Endometrial microvascular endothelial cells (primary cell): ENCODE measurements at regions not wholly inside any gene's neighbourhood (a gene's known extent, or its start where the extent isn't known, plus 50 kb on each side); places are given as distances from the start of the nearest gene placed in this dataset.
"Not testable (repeated sequence)": the region's sequence is repeated elsewhere in the genome, so short reads cannot be mapped to it uniquely, and the experiment has no call there.

Experiments
- in situ Hi-C: cut with HindIII; loops from 2 replicates; pipeline ENCODE4 v1.10.0; 2017; ENCODE audit warnings: low sequenced_read_pairs, low pct_unique_long_range_greater_than_20kb; ENCODE audit errors: inconsistent ontology term

DNA sequence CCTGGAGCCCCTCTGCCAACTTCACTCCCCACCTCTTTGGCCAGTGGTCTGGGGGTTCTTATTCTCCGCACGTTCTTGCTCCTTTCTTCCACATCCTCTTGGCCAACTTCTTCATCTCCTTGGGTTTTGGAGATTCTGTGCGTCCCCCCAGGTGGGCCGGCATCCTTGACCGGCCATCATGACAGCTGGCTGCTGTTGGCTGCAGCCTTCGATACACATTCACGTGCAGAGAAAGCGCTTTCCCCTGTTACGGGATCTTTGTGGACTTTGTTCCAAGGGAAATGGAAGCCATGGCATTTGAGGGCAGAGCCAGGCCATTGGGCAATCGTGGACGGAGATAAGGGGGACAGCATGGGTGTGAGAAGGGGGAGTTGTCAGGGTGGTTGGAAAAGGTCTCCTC, 241.1 kb upstream of the HDAC4 start:
- in situ Hi-C loops = not testable (repeated sequence)

DNA sequence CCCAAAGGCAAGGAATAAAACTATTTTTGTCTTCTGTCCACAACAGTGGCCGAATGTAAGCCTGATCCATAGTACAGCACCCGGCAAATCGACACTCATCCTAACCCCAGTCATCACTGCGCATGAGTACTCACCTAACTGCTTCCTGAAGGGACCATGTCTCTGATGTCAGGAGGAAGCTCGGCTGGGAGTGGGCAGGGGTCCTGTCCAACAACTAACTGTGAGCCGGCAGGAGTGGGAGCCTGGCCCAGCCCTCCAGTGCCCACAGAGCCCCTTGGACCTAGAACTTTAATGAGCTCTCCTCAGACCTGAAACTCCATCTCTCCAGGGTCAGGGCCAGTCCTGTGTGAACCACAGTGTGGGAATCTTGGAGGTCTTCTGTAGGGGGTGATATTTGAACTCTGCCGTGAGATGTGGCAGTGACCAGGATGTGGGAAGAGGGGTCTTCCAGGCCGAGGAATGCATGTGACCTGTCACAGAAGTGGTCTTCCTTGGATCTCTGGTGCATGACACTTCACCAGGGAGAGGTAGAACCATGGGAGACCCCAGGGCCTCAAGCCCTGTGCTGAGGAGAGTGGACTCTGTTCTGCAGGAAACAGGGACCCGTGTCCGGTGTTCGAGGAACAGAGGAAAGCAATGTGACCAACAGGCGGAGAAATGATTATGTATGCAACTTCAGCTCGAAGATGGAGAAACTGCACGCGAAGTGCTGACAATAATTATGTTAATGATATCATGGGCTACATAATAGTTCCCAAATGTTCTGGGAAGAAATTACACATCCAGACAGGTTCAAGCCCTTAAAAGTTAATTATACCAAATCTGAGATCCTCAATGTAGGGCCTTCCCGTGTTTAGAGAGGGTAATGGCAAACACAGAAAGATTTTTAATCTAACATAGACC, 240.1 kb upstream of the HDAC4 start:
- in situ Hi-C loops = no loop called here

DNA sequence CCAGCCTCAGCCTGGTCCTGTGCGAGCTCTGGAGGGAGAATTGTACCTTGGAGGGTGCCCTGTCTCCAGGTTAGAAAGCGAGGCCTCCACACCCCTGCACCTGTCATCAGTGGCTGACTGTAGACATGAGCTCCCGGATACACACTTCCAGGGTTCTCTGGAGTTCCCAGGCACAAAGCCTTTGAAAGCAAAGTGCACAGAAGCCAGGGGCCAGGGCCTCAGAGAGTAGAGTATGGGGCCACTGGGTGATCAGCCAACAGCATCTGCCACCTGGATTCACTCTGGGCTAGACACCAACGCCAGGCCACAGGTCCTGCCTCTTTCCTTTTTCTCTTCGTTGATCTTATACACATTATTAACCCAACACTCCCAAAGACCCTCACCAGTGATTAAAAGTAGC, 239.4 kb upstream of the HDAC4 start:
- in situ Hi-C loops = no loop called here

DNA sequence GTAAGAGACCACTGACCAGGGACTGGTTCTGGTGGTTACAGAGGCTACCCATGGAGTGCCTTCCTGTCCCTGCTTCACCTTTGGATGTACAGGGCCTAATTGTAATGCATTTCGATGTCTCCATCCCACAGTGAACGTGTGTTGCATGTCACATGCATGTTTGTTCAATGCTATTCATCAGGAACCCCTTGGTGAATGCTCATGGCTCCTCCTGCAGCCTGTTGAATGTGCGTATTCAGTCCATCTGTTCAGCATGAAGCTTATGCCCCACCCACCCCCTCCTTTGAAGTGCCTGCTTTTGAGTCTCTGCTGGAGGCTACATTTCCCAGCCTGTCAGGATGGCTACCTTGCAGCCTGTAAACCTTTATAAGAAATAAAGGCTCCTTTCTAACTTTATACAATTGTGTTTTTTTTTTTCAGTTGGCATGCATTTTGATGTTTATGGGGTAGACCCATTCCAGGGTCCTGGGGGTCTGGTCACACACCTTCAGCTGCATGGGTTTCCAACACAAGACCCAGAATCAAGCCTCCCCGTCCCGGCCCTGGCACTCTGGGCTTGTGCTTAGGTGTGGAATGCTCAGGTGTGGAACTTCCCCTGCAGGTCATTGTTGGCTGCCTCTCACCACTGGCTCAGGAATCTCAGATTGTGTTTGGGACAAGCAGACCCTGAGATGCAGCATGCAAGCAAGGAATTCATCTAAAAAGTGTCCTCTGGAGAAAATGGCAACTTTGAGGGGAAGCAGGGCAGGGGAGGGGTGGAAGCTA, 238.8 kb upstream of the HDAC4 start:
- in situ Hi-C loops = no loop called here

DNA sequence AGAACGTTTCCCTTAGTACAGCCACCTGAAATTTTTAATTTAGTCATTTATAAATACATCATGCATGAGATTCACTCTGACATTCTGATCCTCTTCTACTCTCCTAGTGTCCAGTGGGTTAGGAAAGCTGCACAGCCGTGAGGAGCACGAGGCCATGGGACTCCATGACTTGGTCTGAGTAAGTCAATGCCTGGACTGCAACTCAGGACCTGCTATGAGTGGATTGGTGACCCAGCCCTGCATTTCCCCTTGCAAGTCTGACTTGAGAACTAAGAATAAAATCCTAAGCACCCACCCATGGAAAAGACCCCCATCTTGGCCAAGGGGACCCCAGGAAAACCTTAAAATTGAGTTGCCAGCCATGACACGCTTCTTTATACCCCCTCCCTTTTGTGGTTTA, 237.6 kb upstream of the HDAC4 start:
- in situ Hi-C loops = no loop called here

DNA sequence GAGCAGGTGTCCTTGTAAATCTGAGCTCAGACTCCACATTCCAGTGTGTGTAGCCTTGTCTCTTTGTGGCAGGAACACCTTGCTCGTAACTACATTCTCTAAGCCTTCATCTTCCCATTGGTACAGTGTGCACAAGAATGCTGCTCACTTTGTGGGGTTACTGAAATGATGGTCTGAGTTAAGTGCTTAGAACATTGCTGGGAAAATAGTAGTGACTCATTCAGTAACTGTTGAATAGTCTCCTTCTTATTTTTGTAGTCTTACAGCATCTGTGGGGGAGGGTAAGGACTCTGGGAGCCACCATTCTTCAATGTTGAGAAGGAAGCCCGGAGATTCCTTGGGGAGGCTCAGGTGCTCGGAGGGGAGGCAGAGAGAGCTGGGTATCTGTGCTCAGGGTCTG, 236.0 kb upstream of the HDAC4 start:
- in situ Hi-C loops = no loop called here

DNA sequence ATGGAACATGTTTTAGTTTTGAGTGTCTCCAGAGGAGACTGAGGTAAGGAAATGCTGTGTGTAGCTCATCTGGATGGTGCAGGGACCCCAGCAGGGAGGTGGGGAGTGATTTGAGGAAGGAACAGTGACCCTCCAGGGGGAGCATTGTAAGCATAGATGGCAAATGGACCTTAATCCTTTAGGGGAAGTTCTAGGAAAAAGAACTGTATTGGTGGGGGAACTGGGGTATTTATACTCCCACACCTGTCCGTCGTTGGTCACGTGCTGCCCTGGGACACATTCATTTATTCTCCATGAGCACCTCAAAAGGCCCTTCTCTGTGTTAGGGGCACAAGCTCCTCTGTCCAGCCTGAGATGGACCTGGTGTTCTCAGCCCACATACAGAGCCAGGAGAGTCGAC, 233.9 kb upstream of the HDAC4 start:
- in situ Hi-C loops = no loop called here

DNA sequence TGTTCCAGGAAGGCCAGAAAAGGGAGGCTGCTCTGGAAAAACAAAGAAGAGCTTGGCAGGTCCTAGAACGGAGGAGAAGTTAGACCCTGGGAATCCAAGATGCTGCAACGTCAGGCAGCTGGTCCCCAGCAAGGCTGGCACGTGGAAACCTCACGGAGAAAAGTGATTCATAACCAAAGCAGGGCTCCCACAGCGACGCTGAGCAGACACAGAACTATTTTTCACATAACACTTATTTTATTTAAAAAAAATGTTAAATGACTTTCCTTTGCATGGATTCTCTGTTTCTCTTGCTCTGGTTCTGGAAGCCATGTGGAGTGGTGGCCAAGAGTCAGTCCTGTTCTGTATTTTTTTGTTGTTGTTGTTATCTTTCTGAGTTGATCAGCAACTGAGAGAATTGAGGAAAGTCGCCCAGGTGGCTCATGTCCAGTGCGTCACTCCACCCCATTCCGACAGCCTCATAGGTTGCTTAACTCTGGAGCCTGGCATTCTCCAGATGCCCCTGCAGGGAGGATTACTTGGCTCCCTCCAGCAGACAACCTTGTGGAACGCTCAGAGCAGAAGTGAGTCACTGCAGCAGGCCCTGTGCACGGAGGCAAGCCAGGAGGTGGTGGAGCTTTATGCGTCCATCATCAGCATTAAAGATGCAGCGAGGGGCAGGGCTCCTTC, 229.9 kb upstream of the HDAC4 start:
- in situ Hi-C loops = no loop called here

DNA sequence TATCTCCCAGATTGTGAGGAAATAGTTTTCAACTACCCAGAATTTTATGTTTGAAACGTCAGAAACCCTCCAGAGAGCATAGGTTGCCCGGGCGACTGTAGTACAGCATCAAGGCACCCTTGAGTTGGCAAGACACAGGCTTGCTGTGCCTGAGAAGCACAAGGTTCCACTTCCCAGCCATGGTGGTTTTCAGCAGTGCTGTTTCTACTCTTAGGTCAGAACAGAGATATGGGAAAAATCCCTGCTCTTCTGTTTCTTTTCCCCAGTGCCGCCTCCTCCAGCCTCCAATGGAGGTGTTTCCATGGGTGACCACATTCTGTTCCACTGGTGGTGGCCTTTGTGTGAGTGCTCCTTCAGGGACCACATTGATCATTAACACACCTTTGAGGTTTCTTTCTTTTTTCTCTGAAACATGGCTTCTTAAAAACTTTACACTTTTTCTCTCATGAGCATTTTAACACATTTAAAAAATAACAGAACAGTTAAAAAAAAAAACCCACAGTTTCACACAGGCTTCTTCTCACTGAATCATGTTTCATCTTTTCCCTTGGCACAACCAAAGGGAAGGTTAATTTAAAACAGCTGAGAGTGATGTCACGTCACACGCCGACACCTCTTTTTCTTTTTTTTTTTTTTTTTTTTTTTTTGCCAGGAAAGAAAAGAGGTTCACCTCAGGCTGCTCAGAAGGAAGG, 229.3 kb upstream of the HDAC4 start:
- in situ Hi-C loops = no loop called here

DNA sequence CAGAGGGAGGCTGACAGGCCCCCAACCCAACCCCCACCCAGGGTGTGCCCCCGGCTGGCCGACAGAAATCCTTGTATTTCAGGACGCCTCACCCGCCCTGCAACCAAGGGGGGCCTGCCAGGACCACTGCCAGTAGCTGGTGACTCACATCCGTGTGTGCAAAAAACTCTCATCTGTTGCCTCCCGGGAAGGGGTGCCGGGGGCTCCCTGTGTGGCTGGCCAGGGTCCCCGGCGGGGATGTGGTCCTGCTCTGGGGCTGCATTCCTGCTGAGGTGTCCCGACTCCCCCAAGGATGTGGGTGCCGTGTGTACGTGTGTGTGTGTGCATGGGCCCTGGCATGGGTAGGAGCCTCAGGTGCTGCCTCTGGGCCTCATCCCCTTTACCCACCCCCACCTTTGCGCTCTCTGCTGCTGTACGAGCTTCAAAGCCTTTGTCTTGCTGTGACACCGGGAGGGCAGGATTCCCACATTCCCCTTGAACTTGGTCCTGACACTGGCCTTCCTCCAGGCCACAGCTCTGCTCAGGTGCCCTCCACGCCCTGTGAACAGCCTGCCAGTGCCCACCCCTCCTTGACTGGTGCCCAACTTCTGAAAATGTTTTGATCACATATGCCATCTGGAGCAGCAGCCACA, 226.3 kb upstream of the HDAC4 start:
- in situ Hi-C loops = no loop called here

DNA sequence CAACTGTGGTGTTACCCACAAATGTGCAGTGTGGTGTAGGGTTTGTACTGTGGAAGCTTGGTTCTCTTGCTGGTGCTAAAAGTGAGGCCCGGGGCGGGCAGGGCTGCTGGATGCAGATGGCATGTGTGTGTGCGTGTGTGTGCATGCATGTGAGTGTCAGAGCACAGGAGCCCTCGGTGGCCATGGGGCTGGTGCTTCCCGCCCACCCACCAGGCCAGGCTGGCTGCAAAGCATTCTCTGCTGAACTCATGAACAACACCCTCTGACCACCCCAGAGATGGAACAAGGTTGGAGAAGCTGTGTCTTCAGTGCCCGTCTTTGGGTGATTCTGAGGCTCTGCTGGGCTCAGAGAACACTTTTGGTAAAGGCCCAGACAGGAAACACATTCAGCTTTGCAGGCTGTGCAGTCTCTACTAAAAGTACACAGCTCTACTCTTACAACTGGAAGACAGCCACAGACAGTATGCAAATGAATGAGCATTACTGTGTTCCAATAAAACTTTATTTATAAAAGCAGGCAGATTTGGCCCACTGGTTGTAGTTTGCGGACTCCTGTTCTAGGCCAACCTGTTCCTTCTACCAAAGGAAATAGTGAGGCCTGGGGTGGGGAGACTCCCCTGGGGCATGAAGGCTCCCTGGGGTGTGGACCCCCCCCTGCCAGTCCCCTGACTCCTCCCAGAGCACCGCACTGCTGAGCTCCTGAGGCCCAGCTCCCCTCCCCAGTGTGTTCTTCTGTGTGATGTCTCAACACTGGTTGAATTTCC, 225.3 kb upstream of the HDAC4 start:
- in situ Hi-C loops = no loop called here

DNA sequence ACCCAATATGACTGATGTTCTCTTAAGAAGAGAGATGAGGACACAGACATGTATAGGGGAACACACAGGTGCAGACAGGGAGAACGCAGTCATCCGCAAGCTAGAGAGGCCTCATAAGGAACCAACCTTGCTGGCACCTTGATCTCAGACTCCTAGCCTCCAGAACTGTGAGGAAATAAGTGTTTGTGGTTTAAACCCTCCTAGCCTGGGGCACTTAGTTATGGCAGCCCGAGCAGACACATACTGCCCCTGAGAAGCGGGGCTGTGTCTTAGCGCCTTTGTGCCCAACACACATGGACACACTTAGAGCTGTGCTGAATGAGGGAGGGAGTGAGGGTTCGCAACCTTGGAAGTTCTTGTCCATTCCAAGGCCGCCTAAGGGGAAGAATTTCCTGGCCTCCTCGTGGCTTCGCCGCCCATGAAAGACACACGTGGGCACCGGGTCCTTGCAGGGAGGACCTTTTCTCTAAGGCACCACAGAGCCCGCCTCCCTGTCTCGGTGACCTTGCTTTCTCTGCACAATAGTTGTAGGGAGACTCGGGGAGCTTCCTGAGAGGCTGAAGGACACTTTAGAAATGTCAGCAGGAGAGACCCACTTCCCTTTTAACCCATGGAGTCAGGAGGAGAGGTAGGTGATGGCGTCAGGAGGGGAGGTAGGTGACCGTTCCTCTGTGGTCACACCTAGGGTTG, 224.5 kb upstream of the HDAC4 start:
- in situ Hi-C loops = no loop called here

DNA sequence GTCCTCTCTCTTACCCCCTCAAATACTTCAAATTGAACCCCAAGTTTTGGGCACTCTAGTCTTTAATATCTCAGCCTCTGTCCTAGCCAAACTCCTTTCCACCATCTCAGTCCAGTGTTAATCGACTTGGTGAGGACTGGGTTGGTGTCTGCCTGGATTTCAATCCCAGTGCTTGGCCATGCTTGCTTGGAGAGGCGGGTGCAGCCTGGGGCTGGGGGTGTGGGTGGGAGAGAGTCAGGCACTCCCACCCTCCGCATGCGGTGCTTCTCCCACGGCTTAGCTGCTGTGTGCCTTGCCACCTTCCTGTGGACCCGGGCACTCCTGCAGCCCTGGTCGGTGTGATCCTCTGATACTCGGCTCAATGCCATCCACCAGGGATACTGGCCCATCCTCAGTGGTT, 220.8 kb upstream of the HDAC4 start:
- in situ Hi-C loops = no loop called here

DNA sequence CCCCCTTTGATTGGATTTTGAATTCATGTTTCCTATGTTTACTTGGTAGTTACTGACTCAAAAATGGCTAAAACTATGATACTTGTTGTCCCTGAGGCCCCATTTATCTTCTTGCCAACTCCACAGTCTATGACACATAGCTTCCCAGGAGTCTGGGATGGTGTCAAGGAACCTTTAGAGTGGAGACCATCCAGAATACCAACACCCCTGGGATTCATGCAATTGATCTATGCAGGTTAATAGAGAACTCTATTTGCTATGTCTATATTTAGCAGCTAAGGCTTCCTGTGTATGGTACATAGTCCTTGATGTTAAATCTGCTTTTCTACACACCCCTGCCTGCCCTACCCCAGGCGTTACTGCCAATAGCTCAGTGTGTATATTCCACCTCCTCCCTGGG, 218.5 kb upstream of the HDAC4 start:
- in situ Hi-C loops = no loop called here

DNA sequence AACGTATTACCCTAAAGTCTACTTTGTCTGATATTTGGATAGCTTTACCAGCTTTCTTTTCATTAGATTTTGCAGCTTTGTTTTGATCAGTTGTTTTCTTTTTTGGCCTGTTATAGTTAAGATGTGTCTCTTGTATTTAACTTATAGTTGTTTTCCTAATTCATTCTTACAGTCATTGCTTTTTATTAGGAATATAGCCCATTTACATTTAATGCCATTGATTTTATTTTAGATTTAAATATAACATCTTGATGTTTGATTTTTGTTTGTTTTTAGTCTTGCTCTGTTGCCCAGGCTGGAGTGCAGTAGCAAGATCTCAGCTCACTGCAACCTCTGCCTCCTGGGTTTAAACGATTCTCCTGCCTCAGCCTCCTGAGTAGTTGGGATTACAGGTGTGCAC, 215.9 kb upstream of the HDAC4 start:
- in situ Hi-C loops = no loop called here

DNA sequence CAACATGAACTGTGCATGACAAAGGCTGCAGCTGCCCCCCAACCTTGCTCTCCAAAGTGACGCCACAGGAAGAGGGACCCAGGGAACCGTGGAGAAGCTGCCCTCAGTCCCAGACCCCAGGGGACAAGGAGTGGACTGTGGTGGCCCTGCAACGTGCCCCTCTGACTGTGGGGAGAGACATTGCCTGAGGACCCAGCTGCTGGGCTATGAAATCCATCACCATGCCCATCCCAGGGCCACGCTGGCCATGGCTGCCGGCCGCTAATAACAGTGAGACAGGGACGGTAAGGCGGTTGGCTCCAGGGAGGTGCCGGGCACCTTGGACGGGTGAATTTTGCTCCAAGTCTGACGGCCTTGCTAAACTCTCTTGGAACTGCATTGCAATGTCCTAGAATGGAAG, 211.3 kb upstream of the HDAC4 start:
- in situ Hi-C loops = no loop called here

DNA sequence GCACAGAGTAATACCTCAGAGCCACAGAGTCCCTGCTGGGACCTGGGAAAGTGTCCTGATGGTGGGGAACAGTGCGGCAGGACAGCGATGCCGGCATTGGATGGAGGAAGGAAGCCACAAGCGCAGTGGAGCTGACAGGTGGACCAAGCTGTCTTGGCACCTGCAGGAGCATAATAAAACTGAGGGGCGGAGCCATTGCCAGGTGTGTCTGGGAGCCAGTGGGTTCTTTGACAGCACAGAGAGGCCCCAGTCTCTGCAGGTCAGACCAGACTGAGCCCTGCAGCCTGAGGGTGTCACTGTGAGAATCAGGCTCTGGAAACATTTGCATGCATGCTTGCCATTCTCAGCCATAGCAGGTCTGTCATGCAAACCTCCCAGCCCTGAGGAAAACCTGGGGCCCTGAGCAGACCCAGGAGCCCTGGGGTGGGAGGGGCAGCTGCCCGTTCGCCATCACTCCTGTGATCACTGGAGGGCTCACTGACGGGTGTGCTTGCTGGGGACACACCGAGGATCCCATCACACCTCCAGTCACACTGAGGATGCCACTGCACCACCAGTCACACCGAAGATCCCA, 210.5 kb upstream of the HDAC4 start:
- in situ Hi-C loops = no loop called here
